NCI-H187 (cell line): ENCODE measurements at regions not wholly inside any gene's neighbourhood (a gene's known extent, or its start where the extent isn't known, plus 50 kb on each side); places are given as distances from the start of the nearest gene placed in this dataset.
"Not testable (repeated sequence)": the region's sequence is repeated elsewhere in the genome, so short reads cannot be mapped to it uniquely, and the experiment has no call there.

Experiments
- DNase-seq, 2 experiments: peaks; one replicate each; lab custom pipeline; 2025; lab: John Stamatoyannopoulos, UW

GRCh38 chr3:48101301-48101650 lies 85.1 kb upstream of the MAP4 start:
- not testable (repeated sequence) for DNase-seq

GRCh38 chr3:48092270-48092669 lies 76.1 kb upstream of the MAP4 start:
- no peak for DNase-seq

GRCh38 chr3:48090166-48090939 lies 74.1 kb upstream of the MAP4 start:
- no peak for DNase-seq

GRCh38 chr3:48088749-48089466 lies 72.7 kb upstream of the MAP4 start:
- peak; percentile 82 to 90 for DNase-seq

- DNase-seq: no peak
Observed at GRCh38 chr3:48088056-48088748, 72.0 kb upstream of the MAP4 start.

GRCh38 chr3:48086705-48087104 lies 70.5 kb upstream of the MAP4 start:
- no peak for DNase-seq

GRCh38 chr3:48084929-48085328 lies 68.7 kb upstream of the MAP4 start:
- no peak for DNase-seq

GRCh38 chr3:48084170-48084569 lies 68.0 kb upstream of the MAP4 start:
- DNase-seq: no peak

GRCh38 chr3:48082580-48083184 lies 66.5 kb upstream of the MAP4 start:
- no peak for DNase-seq

- DNase-seq: no peak
Observed at GRCh38 chr3:48077815-48078214, 61.6 kb upstream of the MAP4 start.

GRCh38 chr3:48070030-48070429 lies 53.8 kb upstream of the MAP4 start:
- no peak for DNase-seq

GRCh38 chr3:48069339-48069738 lies 53.1 kb upstream of the MAP4 start:
- no peak for DNase-seq

- no peak for DNase-seq
Observed at GRCh38 chr3:48068886-48069285, 52.7 kb upstream of the MAP4 start.

GRCh38 chr3:48068320-48068719 lies 52.1 kb upstream of the MAP4 start:
- DNase-seq: not testable (repeated sequence)

GRCh38 chr3:48067271-48067670 lies 51.1 kb upstream of the MAP4 start:
- no peak for DNase-seq
